ENCODE measurements at regions not wholly inside any gene's neighbourhood (a gene's known extent, or its start where the extent isn't known, plus 50 kb on each side); places are given as distances from the start of the nearest gene placed in this dataset.

DNA sequence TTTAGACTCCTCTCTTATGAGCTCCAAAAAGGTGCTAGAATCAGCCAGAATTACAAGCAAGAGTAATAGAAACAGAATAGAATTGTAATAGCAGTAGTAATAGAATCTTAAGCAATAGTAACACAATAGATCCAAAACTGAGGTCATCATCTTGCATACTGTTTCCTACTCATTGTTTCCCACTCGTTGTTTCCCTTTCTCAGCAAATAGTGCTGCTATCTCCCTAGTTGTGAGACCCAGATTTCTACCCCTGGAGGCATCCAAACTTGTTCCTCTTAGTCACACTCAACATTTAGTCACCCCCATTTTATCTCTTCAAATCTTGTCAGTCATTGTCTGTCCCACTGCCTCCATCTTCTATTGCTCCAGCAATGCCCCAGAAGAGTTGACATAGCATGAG, 356.9 kb upstream of the MARCKS start:
- TF ChIP-seq POLR2A (IDR thresholded peaks at IDR 0.05), result no peak
- TF ChIP-seq, protein P1, sequence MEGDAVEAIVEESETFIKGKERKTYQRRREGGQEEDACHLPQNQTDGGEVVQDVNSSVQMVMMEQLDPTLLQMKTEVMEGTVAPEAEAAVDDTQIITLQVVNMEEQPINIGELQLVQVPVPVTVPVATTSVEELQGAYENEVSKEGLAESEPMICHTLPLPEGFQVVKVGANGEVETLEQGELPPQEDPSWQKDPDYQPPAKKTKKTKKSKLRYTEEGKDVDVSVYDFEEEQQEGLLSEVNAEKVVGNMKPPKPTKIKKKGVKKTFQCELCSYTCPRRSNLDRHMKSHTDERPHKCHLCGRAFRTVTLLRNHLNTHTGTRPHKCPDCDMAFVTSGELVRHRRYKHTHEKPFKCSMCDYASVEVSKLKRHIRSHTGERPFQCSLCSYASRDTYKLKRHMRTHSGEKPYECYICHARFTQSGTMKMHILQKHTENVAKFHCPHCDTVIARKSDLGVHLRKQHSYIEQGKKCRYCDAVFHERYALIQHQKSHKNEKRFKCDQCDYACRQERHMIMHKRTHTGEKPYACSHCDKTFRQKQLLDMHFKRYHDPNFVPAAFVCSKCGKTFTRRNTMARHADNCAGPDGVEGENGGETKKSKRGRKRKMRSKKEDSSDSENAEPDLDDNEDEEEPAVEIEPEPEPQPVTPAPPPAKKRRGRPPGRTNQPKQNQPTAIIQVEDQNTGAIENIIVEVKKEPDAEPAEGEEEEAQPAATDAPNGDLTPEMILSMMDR (IDR thresholded peaks at IDR 0.05), result no peak
